OCI-LY7 (cell line): ENCODE measurements at regions not wholly inside any gene's neighbourhood (a gene's known extent, or its start where the extent isn't known, plus 50 kb on each side); places are given as distances from the start of the nearest gene placed in this dataset.

Experiments used
- CTCF ChIP-seq: fragments of 200-600 bp; sonication (generic); conservative IDR thresholded peaks from 2 replicates; pipeline ENCODE4 v1.5.1; 2014; ENCODE audit warnings: mild to moderate bottlenecking, antibody characterized with exemption, low read length, moderate library complexity, mixed read lengths
- EZH2phosphoT487 ChIP-seq: fragments of 200-600 bp; sonication (generic); IDR thresholded peaks from 2 replicates; pipeline ENCODE4 v1.6.1; 2018; ENCODE audit warnings: low read depth, borderline replicate concordance, mild to moderate bottlenecking, mixed run types, antibody characterized with exemption, low read length, moderate library complexity, mixed read lengths

- no peak for TF ChIP-seq CTCF
- no peak for TF ChIP-seq EZH2phosphoT487
These were observed 888.9 kb downstream of the PCDH18 start for GRCh38 chr4:136643416-136643815.
